HEK293T (cell line): ENCODE measurements at regions not wholly inside any gene's neighbourhood (a gene's known extent, or its start where the extent isn't known, plus 50 kb on each side); places are given as distances from the start of the nearest gene placed in this dataset.

Experiments used
- ARNT ChIP-seq: fragments of 450-650 bp; IDR thresholded peaks from 2 replicates; pipeline ENCODE4 v1.6.1; 2017; ENCODE audit warnings: mild to moderate bottlenecking
- BHLHE40 ChIP-seq: fragments of 450-650 bp; IDR thresholded peaks from 2 replicates; pipeline ENCODE4 v1.6.1; 2016; ENCODE audit warnings: mild to moderate bottlenecking, moderate library complexity, borderline replicate concordance
- FOXK2 ChIP-seq: fragments of 450-650 bp; IDR thresholded peaks from 2 replicates; pipeline ENCODE4 v1.6.1; 2016; ENCODE audit warnings: mild to moderate bottlenecking
- FOXM1 ChIP-seq: fragments of 450-650 bp; IDR thresholded peaks from 2 replicates; pipeline ENCODE4 v1.6.1; 2017; ENCODE audit warnings: mild to moderate bottlenecking, borderline replicate concordance
- LEF1 ChIP-seq: fragments of 450-650 bp; IDR thresholded peaks from 2 replicates; pipeline ENCODE4 v1.6.1; 2017; ENCODE audit warnings: mild to moderate bottlenecking, borderline replicate concordance
- NFRKB ChIP-seq: fragments of 450-650 bp; IDR thresholded peaks from 2 replicates; pipeline ENCODE4 v1.6.1; 2016; ENCODE audit warnings: mild to moderate bottlenecking, moderate library complexity
- PKNOX1 ChIP-seq: fragments of 450-650 bp; IDR thresholded peaks from 2 replicates; pipeline ENCODE4 v1.6.1; 2016
- SP1 ChIP-seq: fragments of 450-650 bp; IDR thresholded peaks from 2 replicates; pipeline ENCODE4 v1.6.1; 2017
- ZNF384 ChIP-seq: fragments of 450-650 bp; IDR thresholded peaks from 2 replicates; pipeline ENCODE4 v1.6.1; 2016

GRCh38 chrX:113019958-113020357, 179.3 kb upstream of the AMOT start:
- TF ChIP-seq ARNT (no peak), BHLHE40 (no peak), FOXM1 (no peak), FOXK2 (no peak), LEF1 (no peak), SP1 (no peak), ZNF384 (no peak), PKNOX1 (no peak), NFRKB (no peak)
